GM21737 (cell line): ENCODE measurements at regions not wholly inside any gene's neighbourhood (a gene's known extent, or its start where the extent isn't known, plus 50 kb on each side); places are given as distances from the start of the nearest gene placed in this dataset.
"Not testable (repeated sequence)": the region's sequence is repeated elsewhere in the genome, so short reads cannot be mapped to it uniquely, and the experiment has no call there.

Experiments used
- ATAC-seq: cut with Tn5 transposase; IDR thresholded peaks from one replicate; pipeline ENCODE4 v1.9.1; 2021; ENCODE audit warnings: mild to moderate bottlenecking, moderate library complexity; ENCODE audit not compliant: unreplicated experiment

DNA sequence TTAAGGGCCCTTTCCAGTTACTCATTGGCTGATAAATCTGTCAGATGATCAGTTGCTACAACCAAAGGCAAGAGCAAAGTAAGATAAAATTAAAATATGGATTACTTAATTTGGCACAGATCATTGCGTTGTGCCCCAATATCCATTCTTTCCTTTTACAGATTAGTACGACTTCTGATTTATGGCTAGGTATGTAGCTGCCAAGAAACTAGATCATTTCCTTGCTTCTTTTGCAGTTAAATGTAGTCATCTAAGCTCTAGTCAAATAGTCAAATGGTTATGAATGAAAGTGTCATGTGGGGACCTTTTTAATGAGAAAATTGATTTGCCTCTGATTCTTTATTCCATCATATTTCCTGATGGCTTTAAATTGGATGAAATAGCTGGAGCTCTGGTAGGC lies 1039.9 kb upstream of the FLRT2 start:
- ATAC-seq = no peak

GRCh38 chr14:84492685-84493084 lies 1037.3 kb upstream of the FLRT2 start:
- ATAC-seq = no peak

- no peak for ATAC-seq
These were observed 1036.2 kb upstream of the FLRT2 start for GRCh38 chr14:84493779-84494178.

DNA sequence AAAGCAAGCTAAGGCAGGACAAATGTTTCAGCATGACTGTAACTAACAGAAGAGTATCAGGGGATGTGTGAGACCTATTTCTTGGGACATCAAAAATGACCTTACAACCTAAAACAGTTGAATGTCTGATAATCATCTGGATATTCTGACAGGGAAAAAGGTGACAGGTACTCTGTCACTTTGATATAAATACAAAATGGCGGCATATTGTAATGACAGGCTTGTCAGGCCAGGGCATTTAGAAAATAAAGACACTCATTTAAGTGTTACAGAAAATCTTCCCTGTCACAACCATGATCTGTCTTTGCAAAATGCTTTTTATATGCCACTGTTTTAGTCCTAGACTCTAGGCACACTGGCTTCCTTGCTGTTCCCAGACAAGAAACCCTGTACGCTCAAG lies 1033.3 kb upstream of the FLRT2 start:
- no peak for ATAC-seq

DNA sequence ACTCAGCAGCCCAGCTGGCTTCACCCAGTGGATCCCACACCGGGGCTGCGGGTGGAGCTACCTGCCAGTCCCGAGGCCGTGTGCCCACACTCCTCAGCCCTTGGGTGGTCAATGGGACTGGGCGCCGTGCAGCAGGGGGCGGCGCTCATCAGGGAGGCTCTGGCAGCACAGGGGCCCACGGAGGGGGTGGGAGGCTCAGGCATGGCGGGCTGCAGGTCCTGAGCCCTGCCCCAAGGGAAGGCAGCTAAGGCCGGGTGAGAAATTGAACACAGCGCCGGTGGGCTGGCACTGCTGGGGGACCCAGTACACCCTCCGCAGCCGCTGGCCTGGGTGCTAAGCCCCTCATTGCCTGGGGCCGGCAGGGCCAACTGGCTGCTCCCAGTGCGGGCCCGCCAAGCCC lies 1017.1 kb upstream of the FLRT2 start:
- ATAC-seq = not testable (repeated sequence)

DNA sequence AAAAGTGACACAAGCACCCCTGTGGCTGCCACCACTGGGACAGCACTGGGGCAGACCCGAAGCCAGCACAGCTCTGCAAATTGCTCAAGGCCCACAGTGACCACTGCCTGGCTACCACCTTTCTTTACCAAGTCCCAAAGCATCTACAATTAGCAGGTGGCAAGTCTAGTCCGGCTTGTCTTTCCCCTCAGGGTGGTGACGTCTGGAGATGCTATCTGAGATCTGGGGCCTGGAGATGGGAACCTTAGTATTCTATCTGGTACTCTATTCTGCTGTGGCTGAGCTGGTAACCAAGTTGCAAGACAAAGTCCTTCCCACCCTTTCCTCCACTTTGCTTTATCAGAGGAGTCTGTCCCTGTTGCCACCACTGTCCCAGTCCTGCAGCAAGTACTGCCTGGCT lies 1010.1 kb upstream of the FLRT2 start:
- ATAC-seq = no peak

GRCh38 chr14:84520711-84521338 lies 1009.1 kb upstream of the FLRT2 start:
- no peak for ATAC-seq

DNA sequence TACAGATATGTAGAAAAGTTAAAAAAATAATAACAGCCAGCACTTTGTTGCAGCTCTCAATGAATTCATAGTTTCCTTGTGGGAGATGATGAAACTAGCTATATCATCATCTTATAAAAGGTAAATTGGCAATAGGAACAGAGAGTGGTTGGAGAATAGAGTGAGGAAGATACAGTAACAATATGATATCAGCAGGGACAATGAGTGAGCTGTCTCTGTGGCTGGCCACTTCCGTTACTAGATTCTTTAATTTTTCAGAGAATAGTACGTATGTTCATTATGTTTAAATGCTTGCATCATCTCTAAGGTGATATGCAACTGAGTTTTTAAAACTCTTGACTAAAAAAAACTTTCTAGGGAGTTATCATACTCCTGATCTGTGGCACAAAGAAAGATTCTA lies 1006.2 kb upstream of the FLRT2 start:
- ATAC-seq = no peak

- no peak for ATAC-seq
These were observed 1002.2 kb upstream of the FLRT2 start for GRCh38 chr14:84527706-84528105.

GRCh38 chr14:84532016-84532415 lies 997.9 kb upstream of the FLRT2 start:
- ATAC-seq = no peak

DNA sequence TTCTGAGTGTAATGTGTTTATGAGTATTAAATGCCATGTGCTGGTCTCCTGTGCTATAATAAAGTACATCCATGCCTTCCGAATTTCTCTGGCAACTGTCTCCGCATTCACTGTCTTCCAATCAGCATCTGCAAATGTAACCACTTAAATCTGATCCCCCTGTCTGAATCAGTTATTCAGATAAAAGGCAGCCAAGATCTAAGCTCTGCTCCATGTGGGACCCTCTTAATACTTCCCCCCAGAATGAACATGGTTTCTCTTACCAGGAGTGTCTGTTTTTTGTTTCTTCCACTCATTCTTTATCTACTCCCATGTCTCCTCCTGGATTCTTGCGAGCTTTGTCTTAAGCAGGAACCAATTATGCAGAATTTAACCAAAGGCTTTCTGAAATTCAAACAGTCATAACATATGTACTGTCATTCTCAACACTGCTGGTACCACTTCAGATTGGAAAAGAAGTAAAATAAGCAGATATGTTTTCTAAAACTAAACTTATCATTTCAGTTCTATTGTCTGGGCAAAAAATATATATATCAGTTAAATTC lies 996.7 kb upstream of the FLRT2 start:
- ATAC-seq = no peak

DNA sequence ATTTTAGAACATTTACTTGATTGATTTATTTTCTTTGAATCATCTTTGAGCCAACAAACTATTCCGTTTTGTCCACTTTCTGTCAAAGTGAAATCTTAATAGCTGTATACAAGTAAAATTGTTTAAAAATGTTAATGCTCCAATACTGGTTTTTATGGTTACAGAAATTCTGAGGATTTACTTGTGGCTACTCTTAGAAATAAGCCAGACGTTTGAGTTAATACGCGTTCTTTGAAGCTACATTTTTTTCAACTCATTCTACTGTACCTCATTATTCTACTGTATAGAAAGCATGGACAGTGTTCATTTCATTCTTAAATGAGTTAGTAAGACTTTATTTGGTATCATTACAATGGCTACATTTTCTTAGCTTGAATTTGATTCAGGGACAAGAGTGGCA lies 996.2 kb upstream of the FLRT2 start:
- ATAC-seq = no peak

DNA sequence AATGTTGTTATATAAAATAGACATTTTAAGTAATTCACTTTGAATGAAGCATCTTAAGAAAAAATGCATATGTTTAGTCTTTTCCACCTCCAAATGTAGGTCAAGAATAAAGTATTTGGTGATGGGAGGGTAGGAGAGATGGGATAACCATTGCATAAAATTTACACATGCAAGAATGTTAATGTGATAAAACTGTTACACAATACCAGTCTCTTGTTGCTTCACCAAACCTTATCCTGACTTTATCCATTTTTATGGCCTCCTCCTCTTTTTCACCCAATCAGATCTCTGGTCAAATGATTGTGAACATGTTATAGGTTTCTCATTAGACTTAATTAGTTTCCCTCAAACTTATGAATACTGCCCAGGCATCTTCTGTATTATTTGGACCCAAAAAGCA lies 994.5 kb upstream of the FLRT2 start:
- no peak for ATAC-seq

DNA sequence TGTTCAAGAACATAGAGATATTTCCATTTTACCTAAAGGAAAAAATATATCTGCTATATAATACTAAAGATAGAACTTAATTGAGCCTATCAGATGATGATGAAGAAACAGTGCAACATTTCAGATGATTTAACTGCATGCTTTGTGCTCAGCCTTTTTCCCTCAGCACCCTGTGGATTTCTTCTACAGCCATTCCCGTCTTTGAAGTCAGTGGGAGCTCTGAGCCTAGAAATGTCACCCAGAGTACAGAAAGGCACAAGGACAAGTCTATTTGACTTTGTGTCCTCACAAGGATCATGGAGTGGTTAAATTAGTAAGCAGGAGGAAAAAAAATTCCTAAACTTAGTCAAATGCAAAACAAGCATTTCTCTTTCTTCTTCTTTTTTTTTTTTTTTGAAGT lies 994.0 kb upstream of the FLRT2 start:
- ATAC-seq = no peak

GRCh38 chr14:84541018-84541417 lies 988.9 kb upstream of the FLRT2 start:
- ATAC-seq = no peak

GRCh38 chr14:84543859-84544258 lies 986.1 kb upstream of the FLRT2 start:
- no peak for ATAC-seq

DNA sequence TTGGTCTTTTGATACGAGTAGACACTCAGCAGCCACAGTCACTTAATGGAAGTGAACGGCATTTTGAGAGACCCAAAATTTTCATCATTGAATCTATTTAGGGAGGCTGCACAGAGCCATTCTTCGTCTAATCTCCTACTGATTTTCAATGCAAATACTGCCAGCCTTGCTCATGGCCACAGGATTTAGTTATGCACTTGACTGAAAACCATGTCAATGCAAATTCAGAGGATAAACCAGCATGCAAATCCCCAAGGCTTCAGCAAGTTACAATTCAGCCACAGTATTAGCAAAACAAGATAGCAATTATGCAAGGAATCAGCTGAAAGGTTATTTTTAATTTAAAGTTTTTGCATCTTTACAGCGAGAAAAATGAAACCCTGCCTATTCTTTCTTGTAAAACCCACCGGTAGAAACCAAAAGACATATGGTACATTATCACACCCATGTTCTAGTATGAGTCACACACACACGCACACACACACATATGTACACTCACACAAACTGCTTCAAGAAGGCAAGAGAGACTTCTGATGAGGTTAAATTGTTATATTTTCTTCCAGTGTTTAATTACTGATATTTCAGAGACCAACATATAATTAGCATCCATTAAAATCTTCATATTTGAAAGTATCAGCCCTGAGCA lies 985.3 kb upstream of the FLRT2 start:
- ATAC-seq = no peak

- ATAC-seq = no peak
These were observed 983.7 kb upstream of the FLRT2 start for GRCh38 chr14:84546236-84546635.

DNA sequence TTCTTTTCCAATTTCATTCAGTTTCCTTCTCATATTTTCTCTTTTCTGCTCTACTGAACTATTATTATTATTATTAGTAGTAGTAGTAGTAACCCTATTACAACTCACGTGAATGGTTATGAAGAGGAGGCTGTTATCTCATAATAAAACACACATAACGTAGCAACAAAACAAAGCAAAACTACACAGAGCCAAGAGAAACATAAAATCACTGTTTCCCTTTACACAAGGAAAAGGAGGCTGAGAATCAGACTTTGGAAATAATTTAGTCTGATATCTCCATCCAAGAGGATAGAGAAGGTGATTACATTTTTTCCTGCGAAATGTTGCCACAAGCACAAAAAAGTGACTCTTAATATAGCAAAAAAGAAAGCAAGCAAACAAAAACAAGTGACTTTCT lies 975.8 kb upstream of the FLRT2 start:
- no peak for ATAC-seq

- ATAC-seq = no peak
These were observed 974.5 kb upstream of the FLRT2 start for GRCh38 chr14:84555493-84555892.

DNA sequence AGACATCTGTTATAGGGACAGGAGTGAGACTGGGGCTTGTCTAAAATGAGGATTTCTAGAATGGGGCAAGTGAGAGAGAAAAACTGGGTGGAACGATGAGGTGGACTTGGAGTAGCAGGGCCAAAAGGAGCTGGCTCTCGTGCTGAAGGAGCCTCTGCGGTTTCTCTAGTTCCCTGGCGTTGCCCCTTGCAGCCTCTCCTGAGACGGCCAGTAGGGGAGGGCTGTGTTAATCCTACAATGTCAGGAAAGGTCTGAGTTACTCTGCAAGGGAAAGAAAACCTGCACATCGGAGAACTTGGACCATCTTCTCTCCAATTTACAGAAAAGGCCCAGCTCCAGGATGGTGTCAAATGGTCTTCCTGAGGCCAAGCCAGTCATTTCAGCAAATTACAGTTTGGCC lies 963.8 kb upstream of the FLRT2 start:
- ATAC-seq = no peak

GRCh38 chr14:84575681-84576080 lies 954.3 kb upstream of the FLRT2 start:
- ATAC-seq = no peak

DNA sequence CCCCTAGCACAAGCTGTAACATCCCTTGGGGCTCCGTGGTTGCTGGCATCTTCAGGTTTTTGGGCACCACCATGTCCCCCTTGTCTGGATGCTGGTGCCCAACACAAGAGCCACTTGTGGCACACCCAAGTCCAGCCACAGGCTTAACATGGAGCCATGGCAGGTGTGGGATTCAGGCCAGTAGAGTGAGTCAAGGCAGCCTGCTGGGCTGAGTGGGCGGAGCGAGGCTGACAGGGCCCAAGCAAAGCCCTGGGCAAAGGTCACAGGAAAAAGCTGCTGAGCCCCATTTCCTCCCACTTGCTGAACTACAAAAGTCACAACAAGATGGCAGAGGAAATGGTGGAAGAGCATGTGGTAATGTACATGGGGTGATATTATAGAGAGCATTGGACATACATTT lies 950.7 kb upstream of the FLRT2 start:
- ATAC-seq = no peak
